Hepatocyte (in vitro differentiated cells): ENCODE measurements at regions not wholly inside any gene's neighbourhood (a gene's known extent, or its start where the extent isn't known, plus 50 kb on each side); places are given as distances from the start of the nearest gene placed in this dataset.

ENCODE experiments used
- EZH2 ChIP-seq: fragments of 200-600 bp; sonication (generic); IDR thresholded peaks from 2 replicates; pipeline ENCODE4 v1.6.1; 2016; ENCODE audit warnings: antibody characterized with exemption, mild to moderate bottlenecking, borderline replicate concordance
- EZH2phosphoT487 ChIP-seq: fragments of 200-600 bp; sonication (generic); IDR thresholded peaks from one replicate; pipeline ENCODE4 v1.6.1; 2018; ENCODE audit warnings: antibody characterized with exemption, mild to moderate bottlenecking, low read depth, moderate library complexity; ENCODE audit not compliant: unreplicated experiment, severe bottlenecking

DNA sequence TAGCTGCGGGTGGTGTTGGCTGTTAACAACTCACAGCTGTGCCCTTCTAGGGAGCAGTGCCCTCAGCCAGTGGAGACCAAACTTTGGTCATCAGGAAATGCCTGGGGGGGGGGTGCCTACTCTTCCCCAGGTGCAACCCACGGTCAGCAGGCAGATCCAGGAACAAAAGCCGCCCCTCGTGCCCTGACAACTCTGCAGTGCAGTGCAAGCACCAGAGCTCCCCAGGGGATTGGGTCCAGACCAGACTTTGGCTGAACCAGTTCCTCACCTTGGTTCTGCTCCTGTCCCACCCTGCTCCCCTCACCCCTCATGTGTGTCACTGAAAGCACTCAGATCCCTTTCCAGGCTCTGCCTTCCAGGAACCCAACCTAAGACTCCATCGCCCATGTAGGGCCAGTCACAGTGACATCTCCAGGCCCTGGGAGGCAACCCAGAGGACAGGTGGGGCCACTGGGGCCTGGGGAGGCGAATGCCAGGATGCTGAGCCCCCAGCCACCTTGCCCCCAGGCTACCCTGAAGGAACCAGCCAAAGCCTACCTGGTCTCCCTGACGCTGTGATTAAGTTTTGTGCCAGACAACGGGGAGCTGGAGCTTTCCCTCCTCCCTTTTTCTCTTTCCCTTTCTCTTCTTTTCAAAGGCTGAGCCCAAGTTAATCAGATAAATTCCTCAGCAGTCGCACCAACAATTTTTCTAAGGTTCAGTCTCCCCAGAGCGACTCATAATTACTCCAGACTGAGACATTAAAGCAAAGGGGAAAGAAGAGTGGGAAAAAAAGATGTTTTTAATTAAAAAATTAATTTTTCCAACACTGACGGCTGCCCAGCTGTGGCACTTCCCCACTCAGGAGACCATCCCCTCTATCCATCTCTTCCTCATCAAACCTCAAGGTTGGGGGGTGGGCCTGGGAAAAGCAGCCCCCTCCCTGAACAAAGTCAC lies 207.5 kb upstream of the LINGO1 start:
- TF ChIP-seq EZH2phosphoT487 (no peak), EZH2 (no peak)
